GM19438 (cell line): ENCODE measurements at regions not wholly inside any gene's neighbourhood (a gene's known extent, or its start where the extent isn't known, plus 50 kb on each side); places are given as distances from the start of the nearest gene placed in this dataset.
"Not testable (repeated sequence)": the region's sequence is repeated elsewhere in the genome, so short reads cannot be mapped to it uniquely, and the experiment has no call there.

Experiments
- ATAC-seq: cut with Tn5 transposase; IDR thresholded peaks from one replicate; pipeline ENCODE4 v1.9.1; 2021; ENCODE audit warnings: low read depth; ENCODE audit not compliant: unreplicated experiment

- no peak for ATAC-seq
Observed at GRCh38 chr6:113055998-113056397, 708.9 kb downstream of the RFPL4B start.

DNA sequence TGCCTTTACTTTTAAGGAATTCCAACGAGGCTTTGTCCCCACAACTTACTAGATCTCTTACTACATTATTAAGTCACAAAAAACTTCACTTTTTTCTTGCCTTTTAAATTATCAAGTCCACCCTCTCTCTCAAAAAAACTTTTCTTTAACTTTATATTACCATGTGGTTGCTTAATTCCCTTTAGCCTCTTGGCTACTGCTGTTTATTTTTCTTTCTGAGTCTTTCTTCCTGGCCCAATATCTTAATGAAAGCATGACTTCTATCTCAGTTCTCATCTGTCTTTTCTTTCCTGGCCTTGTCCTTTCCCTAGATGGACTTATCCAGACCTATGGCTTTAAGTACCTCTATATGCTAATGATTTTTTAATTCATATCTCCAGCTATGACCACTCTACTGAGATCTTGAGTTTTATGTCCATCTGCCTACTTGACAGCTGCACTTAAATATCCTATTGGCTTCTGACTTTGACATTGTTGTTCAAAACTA lies 710.5 kb downstream of the RFPL4B start:
- no peak for ATAC-seq

GRCh38 chr6:113060664-113061063 lies 713.5 kb downstream of the RFPL4B start:
- ATAC-seq, result no peak

- ATAC-seq, result no peak
Observed at GRCh38 chr6:113065611-113066010, 718.5 kb downstream of the RFPL4B start.

DNA sequence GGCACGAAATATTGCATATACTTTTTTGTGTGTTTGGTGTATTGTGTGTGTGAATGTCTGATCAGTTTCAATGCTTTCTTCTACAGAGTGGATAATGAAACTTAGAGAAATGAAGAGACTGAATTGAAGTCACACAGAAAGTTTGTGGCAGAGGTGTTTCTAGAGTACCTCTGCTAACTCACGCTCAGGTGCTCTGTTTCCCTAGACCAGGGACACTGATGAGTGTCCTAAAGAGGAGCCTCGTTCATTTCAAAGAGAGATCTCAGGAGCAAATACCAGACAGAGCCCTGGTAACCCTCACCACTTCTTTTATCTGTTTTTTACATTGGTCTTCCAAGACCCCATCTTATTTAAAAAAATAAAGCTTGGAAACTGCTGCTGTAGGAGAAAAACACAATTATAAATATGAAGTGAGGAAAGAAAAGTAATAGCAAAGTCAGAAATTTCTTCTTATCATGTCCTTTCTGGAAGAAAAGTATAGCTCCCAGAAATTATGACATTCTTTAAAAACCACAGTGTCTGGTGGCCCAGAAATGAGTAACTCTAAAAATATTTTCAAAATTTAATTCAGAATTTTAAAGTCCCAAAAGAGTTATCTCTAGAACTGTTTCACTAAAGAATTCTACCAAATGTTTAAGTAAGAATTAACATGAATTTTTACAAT lies 720.6 kb downstream of the RFPL4B start:
- ATAC-seq, result no peak

- no peak for ATAC-seq
Observed at GRCh38 chr6:113068570-113068969, 721.4 kb downstream of the RFPL4B start.

DNA sequence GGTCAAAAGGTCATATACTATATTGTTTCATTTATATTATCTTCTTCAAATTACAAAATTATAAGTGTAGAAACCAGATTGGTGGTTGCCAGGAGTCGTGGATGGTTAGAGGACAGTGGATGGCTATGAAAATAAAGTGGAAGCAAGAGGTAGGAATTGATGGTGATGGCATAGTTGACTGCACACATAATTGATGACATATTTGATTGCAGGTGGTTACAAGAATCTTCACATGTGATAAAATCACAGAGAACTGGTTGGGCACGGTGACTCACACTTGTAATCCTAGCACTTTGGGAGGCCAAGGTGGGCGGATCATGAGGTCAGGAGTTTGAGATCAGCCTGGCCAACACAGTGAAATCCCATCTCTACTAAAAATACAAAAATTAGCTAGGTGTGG lies 723.6 kb downstream of the RFPL4B start:
- ATAC-seq, result not testable (repeated sequence)

GRCh38 chr6:113073611-113074191 lies 726.6 kb downstream of the RFPL4B start:
- ATAC-seq, result no peak

DNA sequence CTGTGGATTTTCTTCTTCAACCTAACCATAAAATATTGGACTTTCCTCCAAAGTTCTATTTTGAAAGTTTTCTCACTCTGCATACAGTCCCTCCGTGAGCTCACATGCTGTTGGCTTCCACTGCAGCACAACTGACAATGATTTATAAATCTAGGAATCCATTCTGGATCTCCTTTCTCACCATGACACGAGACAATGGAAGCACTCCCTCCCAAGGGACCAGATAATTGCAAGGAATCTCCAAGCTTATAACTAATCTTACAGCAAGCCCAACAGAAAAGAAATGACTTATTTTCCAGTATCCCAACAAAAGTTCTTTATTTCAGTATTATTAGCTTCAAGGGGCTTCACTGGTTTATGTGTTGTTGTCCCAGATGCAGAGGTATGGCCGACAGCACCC lies 729.0 kb downstream of the RFPL4B start:
- ATAC-seq, result no peak

GRCh38 chr6:113076816-113077215 lies 729.7 kb downstream of the RFPL4B start:
- ATAC-seq, result no peak

- ATAC-seq, result no peak
Observed at GRCh38 chr6:113077794-113078193, 730.7 kb downstream of the RFPL4B start.

- no peak for ATAC-seq
Observed at GRCh38 chr6:113078791-113079190, 731.7 kb downstream of the RFPL4B start.

GRCh38 chr6:113082745-113083144 lies 735.6 kb downstream of the RFPL4B start:
- no peak for ATAC-seq

- ATAC-seq, result no peak
Observed at GRCh38 chr6:113083947-113084346, 736.8 kb downstream of the RFPL4B start.

DNA sequence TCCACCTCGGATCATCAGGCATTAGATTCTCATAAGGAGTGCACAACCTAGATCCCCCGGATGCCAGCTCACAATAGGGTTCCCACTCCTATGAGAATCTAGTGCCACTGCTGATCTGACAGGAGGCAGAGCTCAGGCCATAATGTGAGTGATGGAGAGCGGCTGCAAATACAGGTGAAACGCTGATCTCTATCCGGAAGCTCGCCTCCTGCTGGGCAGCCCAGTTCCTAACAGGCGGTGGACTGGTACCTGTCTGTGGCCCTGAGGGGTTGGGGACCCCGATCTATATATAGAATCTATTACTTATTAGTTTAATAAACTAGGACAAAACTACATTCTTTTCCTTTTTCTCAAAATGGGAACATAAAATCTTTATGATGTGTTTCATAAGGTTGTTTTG lies 741.9 kb downstream of the RFPL4B start:
- no peak for ATAC-seq

DNA sequence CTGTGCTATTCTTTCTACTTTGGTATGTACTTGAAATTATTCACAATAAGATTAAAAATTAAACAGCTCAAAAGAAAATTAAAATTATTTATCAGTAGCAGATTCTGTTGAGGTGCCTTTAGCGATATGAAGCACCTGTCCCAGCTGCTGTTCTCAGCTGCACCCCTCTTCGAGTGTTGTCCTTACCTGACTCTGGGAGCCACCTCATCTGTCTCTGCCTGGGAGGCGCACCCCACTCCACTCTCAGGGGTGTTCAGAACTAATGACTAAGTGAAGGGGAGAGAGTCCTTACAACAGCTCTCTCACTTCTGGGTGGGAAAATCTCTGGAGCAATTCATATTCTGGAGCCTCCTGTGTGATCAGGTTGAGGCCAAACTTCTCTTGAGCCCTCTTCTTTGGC lies 745.7 kb downstream of the RFPL4B start:
- ATAC-seq, result no peak

- ATAC-seq, result no peak
Observed at GRCh38 chr6:113094779-113095178, 747.6 kb downstream of the RFPL4B start.

- no peak for ATAC-seq
Observed at GRCh38 chr6:113095841-113096240, 748.7 kb downstream of the RFPL4B start.

GRCh38 chr6:113102761-113103160 lies 754.4 kb upstream of the MARCKS start:
- no peak for ATAC-seq

DNA sequence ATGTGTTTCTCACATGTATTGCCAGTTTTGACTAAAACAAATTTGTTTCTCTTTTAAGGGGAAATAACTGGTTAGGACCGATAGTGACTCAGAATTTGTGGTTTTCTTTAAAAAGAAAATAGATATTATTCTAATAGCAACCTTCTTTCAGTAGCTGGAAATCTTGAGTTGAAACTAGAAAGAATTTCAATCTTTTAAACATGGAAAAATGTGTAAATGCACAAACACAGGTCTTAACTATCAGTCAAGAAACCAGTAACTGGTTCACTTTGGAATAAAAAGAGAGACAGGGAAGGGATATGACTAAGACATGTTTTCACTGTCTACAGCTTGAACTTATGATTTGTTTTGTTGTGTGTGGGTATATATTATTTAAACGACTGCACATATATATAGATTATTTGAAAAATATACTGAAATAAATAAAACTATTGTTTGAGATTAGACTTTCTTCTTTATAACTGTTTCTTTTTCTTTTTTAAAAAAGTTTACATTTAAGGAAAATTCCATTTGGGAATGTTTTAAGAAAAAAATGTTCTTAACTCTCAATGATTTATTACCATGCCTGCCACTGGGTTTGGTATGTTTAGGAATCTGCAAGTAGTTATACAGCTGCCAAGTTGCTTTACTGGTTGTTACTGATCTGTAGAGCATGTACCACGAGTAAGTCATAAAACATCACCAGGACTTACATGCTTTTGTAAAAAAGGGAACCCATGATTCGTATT lies 753.3 kb upstream of the MARCKS start:
- no peak for ATAC-seq

- no peak for ATAC-seq
Observed at GRCh38 chr6:113104541-113104940, 752.6 kb upstream of the MARCKS start.

- ATAC-seq, result no peak
Observed at GRCh38 chr6:113104951-113105350, 752.2 kb upstream of the MARCKS start.
